ENCODE measurements at regions not wholly inside any gene's neighbourhood (a gene's known extent, or its start where the extent isn't known, plus 50 kb on each side); places are given as distances from the start of the nearest gene placed in this dataset.
A peak's percentile ranks its signal among the peaks of the same experiment; 100 is the strongest.
"Not testable (repeated sequence)": the region's sequence is repeated elsewhere in the genome, so short reads cannot be mapped to it uniquely, and the experiment has no call there.

DNA sequence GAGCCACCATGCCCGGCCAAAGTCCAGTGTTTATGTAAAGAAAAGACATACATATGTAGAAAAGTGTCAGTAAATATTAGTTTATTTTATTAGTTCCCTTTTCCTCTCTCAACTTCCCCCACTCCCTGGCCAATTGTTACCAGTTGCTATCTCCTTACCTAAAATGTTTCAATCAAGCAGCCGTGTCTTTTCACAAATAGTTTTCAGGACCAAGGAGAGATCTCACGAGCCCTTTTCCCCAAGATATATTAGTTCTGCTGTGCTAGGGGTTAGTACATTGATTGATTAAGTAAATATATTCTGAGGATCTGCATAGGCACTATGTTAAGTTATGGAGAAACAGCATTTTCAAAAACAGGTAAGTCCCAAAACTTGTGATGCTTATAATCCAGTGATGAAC, 87.4 kb downstream of the ZIC4 start:
- peaks cover 7% of the 10 kb centered on the region for H3K4me1 ChIP-seq (ENCODE audit: insufficient read depth)
- H4K20me1 ChIP-seq (replicated peaks; ENCODE audit: insufficient read depth) = no peaks in the 10 kb centered on the region
- H3K27me3 ChIP-seq (ENCODE audit: insufficient read depth) = no peaks in the 10 kb centered on the region
- Mint-ChIP-seq H3K9me3 (peaks cover 9% of the 10 kb centered on the region), H3K4me3 (no peak overlapping the region), H3K36me3 (ENCODE audit: low read depth) (0 out of 3 replicates have a peak, but pooled peaks cover 5% of the 10 kb centered on the region), H3K4me1 (peaks cover 3% of the 10 kb centered on the region; the same call in 1 of the 3 replicates), H3K27me3 (ENCODE audit: insufficient read depth, low read depth, poor library complexity) (peaks cover 2% of the 10 kb centered on the region), H3K27ac (no peak overlapping the region)
- H3K27ac ChIP-seq (ENCODE audit: low read depth) = no peak overlapping the region
- no peaks in the 10 kb centered on the region for H3K9me2 ChIP-seq (ENCODE audit: insufficient read depth)
- no peaks in the 10 kb centered on the region for H3K36me3 ChIP-seq (ENCODE audit: insufficient read depth)
- no peaks in the 10 kb centered on the region for H3K79me2 ChIP-seq (replicated peaks; ENCODE audit: insufficient read depth)
- ATAC-seq (no peak), DNase-seq (ENCODE audit: low spot score) (peak; percentile 30)
- no peak overlapping the region for H3K4me3 ChIP-seq
- H3F3A ChIP-seq (replicated peaks; ENCODE audit: low read depth) = no peaks in the 10 kb centered on the region; the same call in 1 of the 2 replicates
- TF ChIP-seq, protein P1, sequence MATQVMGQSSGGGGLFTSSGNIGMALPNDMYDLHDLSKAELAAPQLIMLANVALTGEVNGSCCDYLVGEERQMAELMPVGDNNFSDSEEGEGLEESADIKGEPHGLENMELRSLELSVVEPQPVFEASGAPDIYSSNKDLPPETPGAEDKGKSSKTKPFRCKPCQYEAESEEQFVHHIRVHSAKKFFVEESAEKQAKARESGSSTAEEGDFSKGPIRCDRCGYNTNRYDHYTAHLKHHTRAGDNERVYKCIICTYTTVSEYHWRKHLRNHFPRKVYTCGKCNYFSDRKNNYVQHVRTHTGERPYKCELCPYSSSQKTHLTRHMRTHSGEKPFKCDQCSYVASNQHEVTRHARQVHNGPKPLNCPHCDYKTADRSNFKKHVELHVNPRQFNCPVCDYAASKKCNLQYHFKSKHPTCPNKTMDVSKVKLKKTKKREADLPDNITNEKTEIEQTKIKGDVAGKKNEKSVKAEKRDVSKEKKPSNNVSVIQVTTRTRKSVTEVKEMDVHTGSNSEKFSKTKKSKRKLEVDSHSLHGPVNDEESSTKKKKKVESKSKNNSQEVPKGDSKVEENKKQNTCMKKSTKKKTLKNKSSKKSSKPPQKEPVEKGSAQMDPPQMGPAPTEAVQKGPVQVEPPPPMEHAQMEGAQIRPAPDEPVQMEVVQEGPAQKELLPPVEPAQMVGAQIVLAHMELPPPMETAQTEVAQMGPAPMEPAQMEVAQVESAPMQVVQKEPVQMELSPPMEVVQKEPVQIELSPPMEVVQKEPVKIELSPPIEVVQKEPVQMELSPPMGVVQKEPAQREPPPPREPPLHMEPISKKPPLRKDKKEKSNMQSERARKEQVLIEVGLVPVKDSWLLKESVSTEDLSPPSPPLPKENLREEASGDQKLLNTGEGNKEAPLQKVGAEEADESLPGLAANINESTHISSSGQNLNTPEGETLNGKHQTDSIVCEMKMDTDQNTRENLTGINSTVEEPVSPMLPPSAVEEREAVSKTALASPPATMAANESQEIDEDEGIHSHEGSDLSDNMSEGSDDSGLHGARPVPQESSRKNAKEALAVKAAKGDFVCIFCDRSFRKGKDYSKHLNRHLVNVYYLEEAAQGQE (IDR thresholded peaks at IDR 0.05; ENCODE audit: unreplicated experiment) = peak; percentile 66
- TF ChIP-seq, protein P2, sequence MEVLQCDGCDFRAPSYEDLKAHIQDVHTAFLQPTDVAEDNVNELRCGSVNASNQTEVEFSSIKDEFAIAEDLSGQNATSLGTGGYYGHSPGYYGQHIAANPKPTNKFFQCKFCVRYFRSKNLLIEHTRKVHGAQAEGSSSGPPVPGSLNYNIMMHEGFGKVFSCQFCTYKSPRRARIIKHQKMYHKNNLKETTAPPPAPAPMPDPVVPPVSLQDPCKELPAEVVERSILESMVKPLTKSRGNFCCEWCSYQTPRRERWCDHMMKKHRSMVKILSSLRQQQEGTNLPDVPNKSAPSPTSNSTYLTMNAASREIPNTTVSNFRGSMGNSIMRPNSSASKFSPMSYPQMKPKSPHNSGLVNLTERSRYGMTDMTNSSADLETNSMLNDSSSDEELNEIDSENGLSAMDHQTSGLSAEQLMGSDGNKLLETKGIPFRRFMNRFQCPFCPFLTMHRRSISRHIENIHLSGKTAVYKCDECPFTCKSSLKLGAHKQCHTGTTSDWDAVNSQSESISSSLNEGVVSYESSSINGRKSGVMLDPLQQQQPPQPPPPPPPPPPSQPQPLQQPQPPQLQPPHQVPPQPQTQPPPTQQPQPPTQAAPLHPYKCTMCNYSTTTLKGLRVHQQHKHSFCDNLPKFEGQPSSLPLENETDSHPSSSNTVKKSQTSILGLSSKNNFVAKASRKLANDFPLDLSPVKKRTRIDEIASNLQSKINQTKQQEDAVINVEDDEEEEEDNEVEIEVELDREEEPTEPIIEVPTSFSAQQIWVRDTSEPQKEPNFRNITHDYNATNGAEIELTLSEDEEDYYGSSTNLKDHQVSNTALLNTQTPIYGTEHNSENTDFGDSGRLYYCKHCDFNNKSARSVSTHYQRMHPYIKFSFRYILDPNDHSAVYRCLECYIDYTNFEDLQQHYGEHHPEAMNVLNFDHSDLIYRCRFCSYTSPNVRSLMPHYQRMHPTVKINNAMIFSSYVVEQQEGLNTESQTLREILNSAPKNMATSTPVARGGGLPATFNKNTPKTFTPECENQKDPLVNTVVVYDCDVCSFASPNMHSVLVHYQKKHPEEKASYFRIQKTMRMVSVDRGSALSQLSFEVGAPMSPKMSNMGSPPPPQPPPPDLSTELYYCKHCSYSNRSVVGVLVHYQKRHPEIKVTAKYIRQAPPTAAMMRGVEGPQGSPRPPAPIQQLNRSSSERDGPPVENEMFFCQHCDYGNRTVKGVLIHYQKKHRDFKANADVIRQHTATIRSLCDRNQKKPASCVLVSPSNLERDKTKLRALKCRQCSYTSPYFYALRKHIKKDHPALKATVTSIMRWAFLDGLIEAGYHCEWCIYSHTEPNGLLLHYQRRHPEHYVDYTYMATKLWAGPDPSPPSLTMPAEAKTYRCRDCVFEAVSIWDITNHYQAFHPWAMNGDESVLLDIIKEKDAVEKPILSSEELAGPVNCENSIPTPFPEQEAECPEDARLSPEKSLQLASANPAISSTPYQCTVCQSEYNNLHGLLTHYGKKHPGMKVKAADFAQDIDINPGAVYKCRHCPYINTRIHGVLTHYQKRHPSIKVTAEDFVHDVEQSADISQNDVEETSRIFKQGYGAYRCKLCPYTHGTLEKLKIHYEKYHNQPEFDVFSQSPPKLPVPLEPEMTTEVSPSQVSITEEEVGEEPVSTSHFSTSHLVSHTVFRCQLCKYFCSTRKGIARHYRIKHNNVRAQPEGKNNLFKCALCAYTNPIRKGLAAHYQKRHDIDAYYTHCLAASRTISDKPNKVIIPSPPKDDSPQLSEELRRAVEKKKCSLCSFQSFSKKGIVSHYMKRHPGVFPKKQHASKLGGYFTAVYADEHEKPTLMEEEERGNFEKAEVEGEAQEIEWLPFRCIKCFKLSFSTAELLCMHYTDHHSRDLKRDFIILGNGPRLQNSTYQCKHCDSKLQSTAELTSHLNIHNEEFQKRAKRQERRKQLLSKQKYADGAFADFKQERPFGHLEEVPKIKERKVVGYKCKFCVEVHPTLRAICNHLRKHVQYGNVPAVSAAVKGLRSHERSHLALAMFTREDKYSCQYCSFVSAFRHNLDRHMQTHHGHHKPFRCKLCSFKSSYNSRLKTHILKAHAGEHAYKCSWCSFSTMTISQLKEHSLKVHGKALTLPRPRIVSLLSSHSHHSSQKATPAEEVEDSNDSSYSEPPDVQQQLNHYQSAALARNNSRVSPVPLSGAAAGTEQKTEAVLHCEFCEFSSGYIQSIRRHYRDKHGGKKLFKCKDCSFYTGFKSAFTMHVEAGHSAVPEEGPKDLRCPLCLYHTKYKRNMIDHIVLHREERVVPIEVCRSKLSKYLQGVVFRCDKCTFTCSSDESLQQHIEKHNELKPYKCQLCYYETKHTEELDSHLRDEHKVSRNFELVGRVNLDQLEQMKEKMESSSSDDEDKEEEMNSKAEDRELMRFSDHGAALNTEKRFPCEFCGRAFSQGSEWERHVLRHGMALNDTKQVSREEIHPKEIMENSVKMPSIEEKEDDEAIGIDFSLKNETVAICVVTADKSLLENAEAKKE (CRISPR knock-in tag; IDR thresholded peaks at IDR 0.05) = no peak
- no peak overlapping the region for H3K4me2 ChIP-seq
- H2AFZ ChIP-seq = no peak overlapping the region

DNA sequence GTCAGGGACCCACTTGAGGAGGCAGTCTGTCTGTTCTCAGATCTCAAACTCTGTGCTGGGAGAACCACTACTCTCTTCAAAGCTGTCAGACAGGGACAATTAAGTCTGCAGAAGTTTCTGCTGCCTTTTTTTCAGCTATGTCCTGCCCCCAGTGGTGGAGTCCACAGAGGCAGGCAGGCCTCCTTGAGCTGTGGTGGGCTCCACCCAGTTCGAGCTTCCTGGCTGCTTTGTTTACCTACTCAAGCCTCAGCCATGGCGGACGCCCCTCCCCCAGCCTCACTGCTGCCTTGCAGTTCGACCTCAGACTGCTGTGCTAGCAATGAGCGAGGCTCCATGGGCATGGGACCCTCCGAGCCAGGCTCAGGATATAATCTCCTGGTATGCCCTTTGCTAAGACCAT, 89.3 kb downstream of the ZIC4 start:
- H3K27ac Mint-ChIP-seq; H3K79me2 ChIP-seq (replicated peaks; ENCODE audit: insufficient read depth); H3K9me2 ChIP-seq (ENCODE audit: insufficient read depth); H3K4me3 ChIP-seq; H3K4me2 ChIP-seq; H3K27me3 Mint-ChIP-seq (ENCODE audit: insufficient read depth, low read depth, poor library complexity); H3K4me3 Mint-ChIP-seq; H3K36me3 Mint-ChIP-seq (ENCODE audit: low read depth); DNase-seq (ENCODE audit: low spot score); ATAC-seq; H3K36me3 ChIP-seq (ENCODE audit: insufficient read depth); H3K27ac ChIP-seq (ENCODE audit: low read depth); H3K9me3 Mint-ChIP-seq; H3K27me3 ChIP-seq (ENCODE audit: insufficient read depth); H4K20me1 ChIP-seq (replicated peaks; ENCODE audit: insufficient read depth); H3K4me1 Mint-ChIP-seq; H3F3A ChIP-seq (replicated peaks; ENCODE audit: low read depth); H3K4me1 ChIP-seq (ENCODE audit: insufficient read depth): not testable (repeated sequence)
- H2AFZ ChIP-seq = 0 out of 2 replicates have a peak overlapping the region, but pooled peaks have one; percentile 28
